Astrocyte of the spinal cord (primary cell): ENCODE measurements at regions not wholly inside any gene's neighbourhood (a gene's known extent, or its start where the extent isn't known, plus 50 kb on each side); places are given as distances from the start of the nearest gene placed in this dataset.
"Not testable (repeated sequence)": the region's sequence is repeated elsewhere in the genome, so short reads cannot be mapped to it uniquely, and the experiment has no call there.

Source experiments
- DNase-seq: peaks from one replicate; pipeline ENCODE4 v3.0.0; 2011; ENCODE audit warnings: low read depth, low spot score
- H3K4me3 ChIP-seq: 2 replicates; pipeline ENCODE4 v1.5.1; 2011; ENCODE audit warnings: low read depth, mild to moderate bottlenecking, low read length, moderate library complexity
- in situ Hi-C: cut with HindIII; loops from 2 replicates; pipeline ENCODE4 v1.10.0; 2017; ENCODE audit warnings: low sequenced_read_pairs
- TF ChIP-seq, protein P1 (sequence below): IDR thresholded peaks from 2 replicates; pipeline ENCODE4 v1.5.1; 2012; ENCODE audit warnings: low read depth, mild to moderate bottlenecking, low read length, inconsistent platforms

GRCh38 chr14:106343626-106344025, 817.2 kb downstream of the TMEM121 start:
- H3K4me3 ChIP-seq, result no peak overlapping the region
- in situ Hi-C loops, result no loop called here
- no peak for DNase-seq
- TF ChIP-seq, protein P1, sequence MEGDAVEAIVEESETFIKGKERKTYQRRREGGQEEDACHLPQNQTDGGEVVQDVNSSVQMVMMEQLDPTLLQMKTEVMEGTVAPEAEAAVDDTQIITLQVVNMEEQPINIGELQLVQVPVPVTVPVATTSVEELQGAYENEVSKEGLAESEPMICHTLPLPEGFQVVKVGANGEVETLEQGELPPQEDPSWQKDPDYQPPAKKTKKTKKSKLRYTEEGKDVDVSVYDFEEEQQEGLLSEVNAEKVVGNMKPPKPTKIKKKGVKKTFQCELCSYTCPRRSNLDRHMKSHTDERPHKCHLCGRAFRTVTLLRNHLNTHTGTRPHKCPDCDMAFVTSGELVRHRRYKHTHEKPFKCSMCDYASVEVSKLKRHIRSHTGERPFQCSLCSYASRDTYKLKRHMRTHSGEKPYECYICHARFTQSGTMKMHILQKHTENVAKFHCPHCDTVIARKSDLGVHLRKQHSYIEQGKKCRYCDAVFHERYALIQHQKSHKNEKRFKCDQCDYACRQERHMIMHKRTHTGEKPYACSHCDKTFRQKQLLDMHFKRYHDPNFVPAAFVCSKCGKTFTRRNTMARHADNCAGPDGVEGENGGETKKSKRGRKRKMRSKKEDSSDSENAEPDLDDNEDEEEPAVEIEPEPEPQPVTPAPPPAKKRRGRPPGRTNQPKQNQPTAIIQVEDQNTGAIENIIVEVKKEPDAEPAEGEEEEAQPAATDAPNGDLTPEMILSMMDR, result no peak

- H3K4me3 ChIP-seq, DNase-seq, in situ Hi-C loops: not testable (repeated sequence)
These were observed 817.8 kb downstream of the TMEM121 start for GRCh38 chr14:106344065-106344614.

- in situ Hi-C loops, H3K4me3 ChIP-seq, DNase-seq: not testable (repeated sequence)
These were observed 818.6 kb downstream of the TMEM121 start for GRCh38 chr14:106344791-106345479.

DNA sequence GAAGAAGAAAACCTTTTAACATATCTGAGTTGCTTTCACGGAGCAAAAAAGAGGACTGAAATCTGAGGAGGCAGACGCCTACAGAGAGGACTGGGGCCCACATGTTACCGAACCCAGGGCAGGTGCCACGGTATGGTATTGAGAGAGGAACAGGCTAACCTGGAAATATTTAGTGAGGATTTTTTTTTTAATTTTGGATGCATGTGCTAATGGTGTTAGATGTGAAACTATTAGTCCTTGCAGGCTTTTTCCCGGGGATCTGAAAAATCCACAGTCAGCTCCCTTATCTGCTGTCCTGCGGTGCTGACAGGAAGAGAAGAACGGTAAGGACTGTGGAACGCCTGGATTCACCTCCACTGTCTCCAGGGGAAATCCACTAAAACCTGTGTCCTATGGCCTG, 819.7 kb downstream of the TMEM121 start:
- no peak overlapping the region for H3K4me3 ChIP-seq
- TF ChIP-seq, protein P1, result no peak
- in situ Hi-C loops, result no loop called here
- no peak for DNase-seq

DNA sequence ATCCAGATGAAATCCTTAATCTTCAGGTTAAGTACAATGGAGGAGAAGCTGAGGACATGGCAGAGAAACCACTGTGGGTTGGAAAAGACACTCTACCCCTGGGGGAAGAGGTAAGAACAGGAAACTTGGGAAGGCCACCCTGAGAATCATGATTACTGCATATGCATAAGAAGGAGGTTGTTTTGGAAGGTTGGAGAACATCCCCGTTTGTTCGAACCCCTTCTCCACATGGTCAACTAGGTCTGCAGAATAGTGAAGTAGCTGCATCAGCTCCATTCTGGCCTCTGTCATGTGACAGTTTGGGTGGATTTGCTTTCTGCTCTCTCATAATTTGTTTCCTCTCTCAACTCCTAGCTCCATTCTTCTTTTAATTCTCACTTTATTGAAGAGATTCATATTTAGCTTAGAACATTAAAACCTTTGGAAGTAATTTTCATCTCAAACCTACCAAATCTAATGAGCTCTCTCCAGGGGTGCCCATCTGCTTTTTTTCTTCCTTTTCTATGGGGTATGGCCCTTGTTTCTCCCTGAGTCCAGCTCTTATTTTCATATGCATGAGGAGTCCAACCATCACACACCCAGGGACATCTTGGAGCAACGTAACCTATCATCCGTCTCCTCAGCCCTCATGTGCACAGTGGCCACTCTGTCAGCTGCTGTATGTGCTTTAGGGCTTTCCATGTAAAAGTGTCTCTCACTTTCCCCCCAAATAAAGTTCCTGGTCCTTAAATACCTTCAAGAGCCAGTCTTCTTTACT, 820.3 kb downstream of the TMEM121 start:
- TF ChIP-seq, protein P1, result no peak
- H3K4me3 ChIP-seq, result no peak overlapping the region
- no peak for DNase-seq
- in situ Hi-C loops, result no loop called here

- TF ChIP-seq, protein P1, result no peak
- H3K4me3 ChIP-seq, result no peak overlapping the region
- DNase-seq, result no peak
These were observed 821.0 kb downstream of the TMEM121 start for GRCh38 chr14:106347291-106347778.

GRCh38 chr14:106347890-106348755, 821.7 kb downstream of the TMEM121 start:
- TF ChIP-seq, protein P1, result no peak
- no peak for DNase-seq
- no peak overlapping the region for H3K4me3 ChIP-seq
- in situ Hi-C loops, result no loop called here

More at GRCh38 chr14:106347291-106347778, 821.0 kb downstream of the TMEM121 start:
- in situ Hi-C loops, result no loop called here

DNA sequence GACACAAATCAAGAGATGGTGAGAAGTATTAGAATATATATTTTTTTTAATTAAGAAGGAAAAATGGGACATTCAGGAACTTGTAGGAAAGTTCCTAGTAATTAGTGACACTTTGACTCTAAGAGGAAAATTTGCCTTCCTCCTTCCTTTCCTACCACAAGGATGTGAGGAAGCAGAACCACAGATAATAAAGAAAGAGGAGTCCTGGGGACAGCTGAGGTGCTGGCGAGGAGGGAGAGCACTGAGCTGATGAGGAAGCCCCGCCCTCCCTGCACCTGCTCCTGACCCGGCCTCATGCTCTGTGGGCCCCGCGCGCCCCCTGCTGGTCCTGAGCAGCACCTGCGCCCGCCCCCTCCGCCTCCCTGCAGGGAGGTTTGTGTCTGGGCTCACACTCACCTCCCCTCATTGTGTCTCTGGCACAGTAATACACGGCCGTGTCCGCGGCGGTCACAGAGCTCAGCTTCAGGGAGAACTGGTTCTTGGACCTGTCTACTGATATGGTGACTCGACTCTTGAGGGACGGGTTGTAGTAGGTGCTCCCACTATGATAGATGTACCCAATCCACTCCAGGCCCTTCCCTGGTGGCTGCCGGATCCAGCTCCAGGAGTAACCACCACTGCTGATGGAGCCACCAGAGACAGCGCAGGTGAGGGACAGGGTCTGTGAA, 822.6 kb downstream of the TMEM121 start:
- H3K4me3 ChIP-seq, DNase-seq, in situ Hi-C loops: not testable (repeated sequence)

- in situ Hi-C loops, DNase-seq, H3K4me3 ChIP-seq: not testable (repeated sequence)
These were observed 823.5 kb downstream of the TMEM121 start for GRCh38 chr14:106349678-106350457.
